ENCODE measurements at regions not wholly inside any gene's neighbourhood (a gene's known extent, or its start where the extent isn't known, plus 50 kb on each side); places are given as distances from the start of the nearest gene placed in this dataset.

DNA sequence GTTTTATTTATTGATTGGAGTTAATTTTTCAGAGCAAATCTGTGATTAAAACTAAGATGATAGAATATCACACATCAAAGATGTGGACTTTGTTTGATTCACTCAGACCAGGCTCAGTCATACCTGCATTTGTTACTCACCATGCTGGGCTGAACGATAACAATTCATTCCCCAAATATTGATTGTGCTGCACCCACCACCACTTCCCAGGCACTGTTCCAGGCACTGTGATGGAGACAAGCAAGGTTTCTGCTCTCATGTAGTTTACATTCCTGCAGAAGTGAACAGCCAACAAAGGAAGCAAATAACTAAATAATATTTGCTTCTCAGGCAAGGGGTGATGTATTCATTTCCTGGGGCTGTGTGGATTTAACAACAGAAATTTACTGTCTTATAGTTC is 428.3 kb downstream of the DNAH5 start:
- no peak for ATAC-seq
- DNase-seq, result no peak
- Histone ChIP-seq H3K36me3 (ENCODE audit: insufficient read depth in 1 of 2, low read depth in 1 of 2) (no peaks in the 10 kb centered on the region), H3K27ac (no peak overlapping the region), H3K27me3 (ENCODE audit: insufficient read depth in 3 of 3, low read length in 2 of 3) (no peaks in the 10 kb centered on the region), H3K4me3 (no peak overlapping the region), H3K4me1 (no peaks in the 10 kb centered on the region), H3K9me3 (no peaks in the 10 kb centered on the region)
- intact Hi-C loops (cut with DNase I), result no loop called here
- no peak for TF ChIP-seq CTCF (IDR thresholded peaks at IDR 0.05)
- 85 to 96% (median 94%) methylated on average over 1 of the region's 1 CpG for WGBS, 3 donors

- 62 to 70% (median 64%) methylated on average over 2 of the region's 2 CpGs for WGBS, 3 donors
- intact Hi-C loops (cut with DNase I), result no loop called here
- ATAC-seq, result no peak
Measured at GRCh38 chr5:13511442-13511841, 433.0 kb downstream of the DNAH5 start.

DNA sequence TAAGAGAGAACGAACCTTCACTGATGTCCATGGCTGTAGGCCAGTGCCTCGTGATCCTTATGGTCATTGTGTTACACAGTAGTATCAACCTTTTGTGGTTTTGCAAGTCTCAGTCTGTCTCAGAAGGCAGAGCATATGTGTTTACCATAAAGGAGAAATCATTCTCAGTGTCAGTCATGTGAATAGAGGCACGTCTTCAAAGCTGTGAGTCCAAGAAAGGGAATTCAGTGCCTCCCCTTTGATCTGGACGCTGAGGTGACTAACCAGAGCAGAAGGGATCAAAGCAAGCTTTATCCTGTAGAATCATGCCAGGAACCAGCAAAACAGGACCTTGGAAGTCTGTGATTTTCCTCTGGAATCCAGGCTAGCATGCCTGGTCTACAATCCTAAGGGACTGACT is 433.9 kb downstream of the DNAH5 start:
- Histone ChIP-seq H3K27me3 (ENCODE audit: insufficient read depth in 3 of 3, low read length in 2 of 3) (no peaks in the 10 kb centered on the region), H3K9me3 (no peaks in the 10 kb centered on the region), H3K4me1 (no peaks in the 10 kb centered on the region), H3K36me3 (ENCODE audit: insufficient read depth in 1 of 2, low read depth in 1 of 2) (no peaks in the 10 kb centered on the region), H3K27ac (no peak overlapping the region), H3K4me3 (no peak overlapping the region)
- 44 to 55% (median 52%) methylated on average over 4 of the region's 4 CpGs for WGBS, 3 donors
- ATAC-seq (no peak), DNase-seq (no peak)
- intact Hi-C loops (cut with DNase I), result no loop called here
- no peak for TF ChIP-seq CTCF (IDR thresholded peaks at IDR 0.05)

More at GRCh38 chr5:13511442-13511841, 433.0 kb downstream of the DNAH5 start:
- H3K36me3 ChIP-seq (ENCODE audit: insufficient read depth in 1 of 2, low read depth in 1 of 2), result no peaks in the 10 kb centered on the region
- no peak overlapping the region for H3K4me3 ChIP-seq
- no peaks in the 10 kb centered on the region for H3K4me1 ChIP-seq
- DNase-seq, result no peak
- no peak overlapping the region for H3K27ac ChIP-seq
- no peak for TF ChIP-seq CTCF (IDR thresholded peaks at IDR 0.05)
- H3K9me3 ChIP-seq, result no peaks in the 10 kb centered on the region
- no peaks in the 10 kb centered on the region for H3K27me3 ChIP-seq (ENCODE audit: insufficient read depth in 3 of 3, low read length in 2 of 3)

DNA sequence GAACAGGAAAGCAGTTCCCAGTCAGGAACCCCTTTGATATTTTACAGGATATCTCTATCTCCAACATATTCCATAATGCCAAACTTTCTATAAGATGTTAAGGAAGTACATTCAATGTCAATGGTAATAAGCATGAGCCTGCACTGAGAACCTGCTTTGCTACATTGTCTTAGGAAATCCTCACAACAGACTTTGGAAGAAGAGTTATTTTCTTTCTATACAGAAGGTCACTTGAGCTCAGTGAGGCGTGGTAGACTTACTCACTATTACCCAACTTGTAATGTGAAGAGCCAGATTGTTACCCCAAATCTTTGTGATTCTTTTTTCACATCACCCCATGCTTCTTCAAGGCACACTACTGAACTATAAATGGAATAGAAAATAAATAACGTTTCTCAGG is 435.9 kb downstream of the DNAH5 start:
- intact Hi-C loops (cut with DNase I), result no loop called here
- TF ChIP-seq CTCF (IDR thresholded peaks at IDR 0.05), result no peak
- H3K27ac ChIP-seq, result no peak overlapping the region
- H3K27me3 ChIP-seq (ENCODE audit: insufficient read depth in 3 of 3, low read length in 2 of 3), result no peaks in the 10 kb centered on the region
- no peak overlapping the region for H3K4me3 ChIP-seq
- ATAC-seq, result no peak
- no peaks in the 10 kb centered on the region for H3K4me1 ChIP-seq
- WGBS, 3 donors, result 64 to 71% (median 69%) methylated on average over 2 of the region's 2 CpGs
- H3K9me3 ChIP-seq, result no peaks in the 10 kb centered on the region
- no peaks in the 10 kb centered on the region for H3K36me3 ChIP-seq (ENCODE audit: insufficient read depth in 1 of 2, low read depth in 1 of 2)
- DNase-seq, result no peak

GRCh38 chr5:13505326-13505725 is 439.2 kb downstream of the DNAH5 start:
- ATAC-seq (no peak), DNase-seq (no peak)
- Histone ChIP-seq H3K27me3 (ENCODE audit: insufficient read depth in 3 of 3, low read length in 2 of 3) (no peaks in the 10 kb centered on the region), H3K4me3 (no peak overlapping the region), H3K9me3 (no peaks in the 10 kb centered on the region), H3K36me3 (ENCODE audit: insufficient read depth in 1 of 2, low read depth in 1 of 2) (no peaks in the 10 kb centered on the region), H3K4me1 (no peaks in the 10 kb centered on the region), H3K27ac (no peak overlapping the region)
- intact Hi-C loops (cut with DNase I), result no loop called here
- no peak for TF ChIP-seq CTCF (IDR thresholded peaks at IDR 0.05)
- WGBS, 3 donors, result 89 to 91% (median 89%) methylated on average over 1 of the region's 1 CpG
